A673 (cell line): ENCODE measurements at regions not wholly inside any gene's neighbourhood (a gene's known extent, or its start where the extent isn't known, plus 50 kb on each side); places are given as distances from the start of the nearest gene placed in this dataset.

Source experiments
- BruUV-seq: library from RNA; stranded (reverse); fragments of 400-500 nt; replicated peaks from 2 replicates; lab custom pipeline; 2021; lab: Mats Ljungman, UMichigan
- CTCF ChIA-PET: fragments of 300-600 bp; sonication (Branson Sonifier 250); formaldehyde crosslinking; loops from one replicate; lab custom pipeline; 2022; ENCODE audit warnings: antibody characterized with exemption; lab: Charles Lee
- POLR2A ChIA-PET: fragments of 300-600 bp; sonication (Branson Sonifier 250); formaldehyde crosslinking; loops from one replicate; lab custom pipeline; 2022; ENCODE audit warnings: antibody characterized with exemption; ENCODE audit not compliant: low non-redundant PET; lab: Charles Lee
- DNase-seq: peaks from one replicate; pipeline ENCODE4 v3.0.0-alpha.2; 2015; ENCODE audit warnings: low spot score
- H3K27ac ChIP-seq: fragments of 200-600 bp; sonication (generic); 2 replicates; pipeline ENCODE4 v1.5.1; 2016; ENCODE audit warnings: mixed run types, low read depth, mild to moderate bottlenecking, mixed read lengths, antibody characterized with exemption, low read length; ENCODE audit not compliant: poor library complexity, severe bottlenecking
- H3K27me3 ChIP-seq: fragments of 200-600 bp; sonication (generic); replicated peaks from 2 replicates; pipeline ENCODE4 v1.6.1; 2017; ENCODE audit warnings: mixed run types, low read depth, mild to moderate bottlenecking, mixed read lengths, antibody characterized with exemption, low read length; ENCODE audit not compliant: insufficient read depth, poor library complexity
- H3K36me3 ChIP-seq: fragments of 200-600 bp; sonication (generic); 2 replicates; pipeline ENCODE4 v1.6.1; 2016; ENCODE audit warnings: mixed run types, mild to moderate bottlenecking, mixed read lengths, antibody characterized with exemption, low read length; ENCODE audit not compliant: insufficient read depth, poor library complexity, severe bottlenecking
- H3K4me1 ChIP-seq: fragments of 200-600 bp; sonication (generic); 2 replicates; pipeline ENCODE4 v1.6.1; 2017; ENCODE audit warnings: mixed run types, mild to moderate bottlenecking, mixed read lengths, antibody characterized with exemption, low read length; ENCODE audit not compliant: insufficient read depth, poor library complexity, severe bottlenecking
- H3K4me3 ChIP-seq: fragments of 200-600 bp; sonication (generic); 2 replicates; pipeline ENCODE4 v1.5.1; 2016; ENCODE audit warnings: low read depth, mixed run types, mild to moderate bottlenecking, mixed read lengths, low read length; ENCODE audit not compliant: poor library complexity, severe bottlenecking
- H3K9me3 ChIP-seq: fragments of 200-600 bp; sonication (generic); 2 replicates; pipeline ENCODE4 v1.6.1; 2016; ENCODE audit warnings: mixed run types, low read depth, mild to moderate bottlenecking, mixed read lengths, antibody characterized with exemption, low read length; ENCODE audit not compliant: poor library complexity, severe bottlenecking
- EZH2 ChIP-seq: fragments of 200-600 bp; sonication (generic); IDR thresholded peaks from 2 replicates; pipeline ENCODE4 v1.6.1; 2017; ENCODE audit warnings: borderline replicate concordance, low read depth, mild to moderate bottlenecking, mixed read lengths, antibody characterized with exemption, low read length; ENCODE audit not compliant: poor library complexity, severe bottlenecking
- intact Hi-C: fragments of 100-400 bp; cut with micrococcal nuclease; formaldehyde crosslinking; loops from one replicate; pipeline ENCODE4 v1.10.0; 2022; ENCODE audit not compliant: unreplicated experiment
- TF ChIP-seq, protein P1 (sequence below): fragments of 300-800, 200-600 bp; sonication (generic); conservative IDR thresholded peaks from 2 replicates; pipeline ENCODE4 v1.5.1; 2017; ENCODE audit warnings: low read depth, mild to moderate bottlenecking, antibody characterized with exemption, low read length, moderate library complexity, mixed read lengths

DNA sequence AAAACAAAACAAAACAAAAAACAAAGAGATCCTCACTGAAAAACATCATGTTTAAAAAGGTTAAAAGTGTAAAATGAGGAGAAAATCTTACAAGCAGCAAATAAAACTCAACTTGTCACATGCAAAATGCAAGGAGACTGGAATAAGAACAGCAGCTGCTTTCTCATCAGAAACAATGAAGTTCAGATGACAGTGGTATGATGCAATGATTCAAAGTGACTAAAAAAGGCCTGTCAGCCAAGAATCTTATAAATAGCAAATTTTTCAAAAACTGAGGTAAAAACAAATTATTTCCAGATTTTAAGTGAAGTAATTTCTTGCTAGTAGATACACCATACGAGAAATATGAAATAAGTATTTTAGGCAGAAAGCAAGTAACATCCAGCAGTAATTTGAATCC lies 68.6 kb upstream of the EPHA3 start:
- CTCF ChIA-PET, result no interaction called here
- no peaks in the 10 kb centered on the region for H3K27me3 ChIP-seq
- BruUV-seq, result no TSS peak

DNA sequence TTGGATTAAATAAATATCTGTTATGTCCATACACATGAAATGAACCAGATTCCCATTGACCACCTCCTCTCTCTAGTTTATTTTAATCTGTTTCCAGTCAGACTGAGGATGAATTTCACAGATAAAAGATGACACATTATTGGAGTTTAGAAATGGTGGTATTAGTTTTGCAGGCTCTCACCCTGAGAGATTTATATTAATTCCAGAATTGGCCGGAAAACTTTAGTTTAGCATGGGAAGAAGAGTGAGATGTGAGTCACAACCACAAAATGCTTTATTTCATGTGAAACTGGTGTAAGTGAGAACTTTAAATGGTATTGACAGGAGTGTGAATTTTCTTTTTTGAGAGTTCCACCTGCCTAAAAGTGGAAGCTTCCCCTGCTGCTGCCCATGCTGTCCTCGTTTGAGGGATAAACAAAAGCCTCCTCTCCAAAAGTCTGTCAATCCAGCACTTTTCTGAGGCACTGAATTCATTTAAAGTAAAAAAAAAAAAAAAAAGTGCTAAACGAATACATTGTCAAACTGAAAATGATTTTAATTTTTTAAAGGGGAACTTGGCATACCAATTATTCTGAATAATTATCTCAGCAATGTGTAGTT lies 65.1 kb upstream of the EPHA3 start:
- peaks cover 4% of the 10 kb centered on the region for H3K4me1 ChIP-seq
- H3K9me3 ChIP-seq, result no peaks in the 10 kb centered on the region
- H3K27ac ChIP-seq, result no peak overlapping the region
- CTCF ChIA-PET, result no interaction called here
- intact Hi-C loops, result no loop called here
- no peak for DNase-seq
- H3K36me3 ChIP-seq, result no peaks in the 10 kb centered on the region
- BruUV-seq, result no TSS peak
- TF ChIP-seq EZH2, result no peak
- TF ChIP-seq, protein P1, sequence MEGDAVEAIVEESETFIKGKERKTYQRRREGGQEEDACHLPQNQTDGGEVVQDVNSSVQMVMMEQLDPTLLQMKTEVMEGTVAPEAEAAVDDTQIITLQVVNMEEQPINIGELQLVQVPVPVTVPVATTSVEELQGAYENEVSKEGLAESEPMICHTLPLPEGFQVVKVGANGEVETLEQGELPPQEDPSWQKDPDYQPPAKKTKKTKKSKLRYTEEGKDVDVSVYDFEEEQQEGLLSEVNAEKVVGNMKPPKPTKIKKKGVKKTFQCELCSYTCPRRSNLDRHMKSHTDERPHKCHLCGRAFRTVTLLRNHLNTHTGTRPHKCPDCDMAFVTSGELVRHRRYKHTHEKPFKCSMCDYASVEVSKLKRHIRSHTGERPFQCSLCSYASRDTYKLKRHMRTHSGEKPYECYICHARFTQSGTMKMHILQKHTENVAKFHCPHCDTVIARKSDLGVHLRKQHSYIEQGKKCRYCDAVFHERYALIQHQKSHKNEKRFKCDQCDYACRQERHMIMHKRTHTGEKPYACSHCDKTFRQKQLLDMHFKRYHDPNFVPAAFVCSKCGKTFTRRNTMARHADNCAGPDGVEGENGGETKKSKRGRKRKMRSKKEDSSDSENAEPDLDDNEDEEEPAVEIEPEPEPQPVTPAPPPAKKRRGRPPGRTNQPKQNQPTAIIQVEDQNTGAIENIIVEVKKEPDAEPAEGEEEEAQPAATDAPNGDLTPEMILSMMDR, result no peak
- no peak overlapping the region for H3K4me3 ChIP-seq
- no peaks in the 10 kb centered on the region for H3K27me3 ChIP-seq
- POLR2A ChIA-PET, result interaction anchor here (0.6 kb wide), 1 partner anchor 105 kb away, joined by 3 read pairs; no protein-coding TSS in a partner anchor

More for the DNA sequence above, 68.6 kb upstream of the EPHA3 start:
- intact Hi-C loops, result no loop called here
- no peak overlapping the region for H3K4me3 ChIP-seq
- no peaks in the 10 kb centered on the region for H3K36me3 ChIP-seq
- peaks cover 4% of the 10 kb centered on the region for H3K4me1 ChIP-seq
- POLR2A ChIA-PET, result no interaction called here
- no peaks in the 10 kb centered on the region for H3K9me3 ChIP-seq
- TF ChIP-seq, protein P1, result no peak
- TF ChIP-seq EZH2, result no peak
- no peak for DNase-seq
- no peak overlapping the region for H3K27ac ChIP-seq

DNA sequence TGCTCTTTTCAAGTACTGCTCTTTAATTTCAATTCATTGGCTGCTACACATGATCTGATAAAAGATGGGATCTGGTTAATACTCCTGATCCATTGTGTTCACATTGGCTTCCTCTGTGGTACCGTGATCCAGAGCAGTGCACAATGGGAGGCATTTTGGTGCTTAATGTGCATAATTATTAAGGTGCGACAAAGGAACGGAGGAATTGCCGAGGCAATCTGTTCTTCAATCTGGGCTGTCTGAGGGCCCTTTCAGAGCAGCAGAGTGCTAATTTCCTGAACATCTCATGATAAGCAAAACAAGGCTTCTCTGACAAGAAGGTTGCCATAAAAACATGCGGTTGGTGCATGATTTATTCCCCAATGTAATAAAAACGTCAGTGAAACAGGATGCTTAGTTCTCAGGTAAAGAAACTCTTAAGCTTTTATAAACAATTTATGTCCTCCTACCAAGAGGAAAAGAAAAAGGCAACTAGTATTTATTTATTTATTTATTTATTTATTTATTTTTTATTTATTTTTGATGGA lies 64.0 kb upstream of the EPHA3 start:
- Histone ChIP-seq H3K27me3 (no peaks in the 10 kb centered on the region), H3K4me1 (peaks cover 4% of the 10 kb centered on the region), H3K9me3 (no peaks in the 10 kb centered on the region), H3K4me3 (no peak overlapping the region), H3K36me3 (no peaks in the 10 kb centered on the region), H3K27ac (no peak overlapping the region)
- CTCF ChIA-PET, result no interaction called here
- no TSS peak for BruUV-seq
- POLR2A ChIA-PET, result no interaction called here
- peak; percentile 35 for DNase-seq
- TF ChIP-seq, protein P1, result no peak
- TF ChIP-seq EZH2, result no peak
- intact Hi-C loops, result no loop called here
